Calu3 (cell line): ENCODE measurements at regions not wholly inside any gene's neighbourhood (a gene's known extent, or its start where the extent isn't known, plus 50 kb on each side); places are given as distances from the start of the nearest gene placed in this dataset.

Experiments
- BruUV-seq: library from RNA; stranded (reverse); fragments of 400-500 nt; replicated peaks from 2 replicates; lab custom pipeline; 2021; lab: Mats Ljungman, UMichigan
- CTCF ChIA-PET: fragments of 300-600 bp; sonication (Branson Sonifier 250); formaldehyde crosslinking; loops from one replicate; lab custom pipeline; 2022; ENCODE audit warnings: antibody characterized with exemption; lab: Charles Lee
- DNase-seq: peaks from one replicate; pipeline ENCODE4 v3.0.0; 2022
- H3K27ac Mint-ChIP-seq: one replicate; pipeline ENCODE4 v1.8.0; 2022; ENCODE audit warnings: mixed read lengths; ENCODE audit not compliant: unreplicated experiment
- H3K27me3 Mint-ChIP-seq: one replicate; pipeline ENCODE4 v1.8.0; 2022; ENCODE audit warnings: mixed read lengths; ENCODE audit not compliant: unreplicated experiment
- H3K36me3 Mint-ChIP-seq: one replicate; pipeline ENCODE4 v1.8.0; 2022; ENCODE audit warnings: mild to moderate bottlenecking, moderate library complexity, mixed read lengths; ENCODE audit not compliant: insufficient read depth, unreplicated experiment
- H3K4me1 Mint-ChIP-seq: one replicate; pipeline ENCODE4 v1.8.0; 2022; ENCODE audit warnings: mild to moderate bottlenecking, low read depth, mixed read lengths; ENCODE audit not compliant: unreplicated experiment
- H3K4me3 Mint-ChIP-seq: one replicate; pipeline ENCODE4 v1.8.0; 2022; ENCODE audit warnings: mild to moderate bottlenecking, low read depth, moderate library complexity, mixed read lengths; ENCODE audit not compliant: unreplicated experiment
- H3K9me3 Mint-ChIP-seq: one replicate; pipeline ENCODE4 v1.8.0; 2022; ENCODE audit warnings: low read depth, mixed read lengths; ENCODE audit not compliant: unreplicated experiment
- CTCF ChIP-seq: fragments of 200-600 bp; IDR thresholded peaks from one replicate; pipeline ENCODE4 v1.8.0; 2022; ENCODE audit warnings: antibody characterized with exemption; ENCODE audit not compliant: unreplicated experiment
- intact Hi-C: fragments of 100-400 bp; cut with micrococcal nuclease; formaldehyde crosslinking; loops from one replicate; pipeline ENCODE4 v1.10.0; 2022; ENCODE audit not compliant: unreplicated experiment

GRCh38 chr9:1748407-1748806, 266.7 kb upstream of the SMARCA2 start:
- no peak for DNase-seq
- H3K27ac Mint-ChIP-seq, result no peak overlapping the region
- CTCF ChIA-PET, result no interaction called here
- H3K27me3 Mint-ChIP-seq, result no peaks in the 10 kb centered on the region
- H3K4me1 Mint-ChIP-seq, result no peaks in the 10 kb centered on the region
- no peaks in the 10 kb centered on the region for H3K36me3 Mint-ChIP-seq
- H3K9me3 Mint-ChIP-seq, result peaks cover 9% of the 10 kb centered on the region
- TF ChIP-seq CTCF, result no peak
- intact Hi-C loops, result no loop called here
- no TSS peak for BruUV-seq
- H3K4me3 Mint-ChIP-seq, result no peak overlapping the region

- BruUV-seq, result no TSS peak
- H3K9me3 Mint-ChIP-seq, result peaks cover 10% of the 10 kb centered on the region
- no peaks in the 10 kb centered on the region for H3K4me1 Mint-ChIP-seq
- no peak overlapping the region for H3K27ac Mint-ChIP-seq
- intact Hi-C loops, result no loop called here
- H3K27me3 Mint-ChIP-seq, result no peaks in the 10 kb centered on the region
- DNase-seq, result no peak
- H3K36me3 Mint-ChIP-seq, result no peaks in the 10 kb centered on the region
- CTCF ChIA-PET, result no interaction called here
- no peak overlapping the region for H3K4me3 Mint-ChIP-seq
- TF ChIP-seq CTCF, result no peak
Measured at GRCh38 chr9:1757186-1757585, 258.0 kb upstream of the SMARCA2 start.

- CTCF ChIA-PET, result no interaction called here
- Mint-ChIP-seq H3K27me3 (no peaks in the 10 kb centered on the region), H3K4me3 (no peak overlapping the region), H3K27ac (no peak overlapping the region), H3K4me1 (no peaks in the 10 kb centered on the region), H3K36me3 (no peaks in the 10 kb centered on the region), H3K9me3 (peaks cover 7% of the 10 kb centered on the region)
- no TSS peak for BruUV-seq
- no peak for DNase-seq
- intact Hi-C loops, result no loop called here
- TF ChIP-seq CTCF, result no peak
Measured at GRCh38 chr9:1759009-1759408, 256.1 kb upstream of the SMARCA2 start.

GRCh38 chr9:1759771-1760300, 255.3 kb upstream of the SMARCA2 start:
- Mint-ChIP-seq H3K27me3 (no peaks in the 10 kb centered on the region), H3K36me3 (no peaks in the 10 kb centered on the region), H3K9me3 (peaks cover 7% of the 10 kb centered on the region), H3K4me3 (no peak overlapping the region), H3K4me1 (no peaks in the 10 kb centered on the region), H3K27ac (no peak overlapping the region)
- DNase-seq, result no peak
- CTCF ChIA-PET, result no interaction called here
- no TSS peak for BruUV-seq
- intact Hi-C loops, result no loop called here
- TF ChIP-seq CTCF, result no peak
